Kidney (tissue), 13 donors: ENCODE measurements at regions not wholly inside any gene's neighbourhood (a gene's known extent, or its start where the extent isn't known, plus 50 kb on each side); places are given as distances from the start of the nearest gene placed in this dataset.

Source experiments
- DNase-seq, 5 donors: peaks; one replicate each; pipeline ENCODE4 v3.0.0-alpha.2; 2013 to 2020
- FAIRE-seq: peaks from 2 replicates; lab custom pipeline; 2012; peaks lifted over from hg19 to GRCh38; lab: Jason Lieb, UNC
- H3K27ac ChIP-seq, 2 donors: one replicate each; pipeline ENCODE4 v1.7.0; 2013; ENCODE audit warnings: low read depth in 2 of 2, low read length in 2 of 2, inconsistent platforms in 1 of 2
- H3K27me3 ChIP-seq: one replicate; pipeline ENCODE4 v1.7.1; 2013; ENCODE audit warnings: low read length, inconsistent platforms; ENCODE audit not compliant: control insufficient read depth, insufficient read depth
- H3K36me3 ChIP-seq, 3 donors: one replicate each; pipeline versions ENCODE4 v1.7.0 to v1.7.1; 2013; ENCODE audit warnings: low read length in 3 of 3, control low read depth in 1 of 3, inconsistent platforms in 1 of 3; ENCODE audit not compliant: insufficient read depth in 3 of 3, control insufficient read depth in 2 of 3
- H3K4me1 ChIP-seq, 3 donors: one replicate each; pipeline versions ENCODE4 v1.7.0 to v1.7.1; 2013; ENCODE audit warnings: low read length in 3 of 3, inconsistent platforms in 1 of 3, low read depth in 1 of 3; ENCODE audit not compliant: control insufficient read depth in 2 of 3, insufficient read depth in 2 of 3
- H3K4me3 ChIP-seq, 3 donors: one replicate each; pipeline versions ENCODE4 v1.7.0 to v1.8.1; 2013; ENCODE audit warnings: low read length in 3 of 3, control low read depth in 1 of 3, inconsistent platforms in 1 of 3
- H3K9ac ChIP-seq, 3 donors: one replicate each; pipeline versions ENCODE4 v1.7.0 to v1.7.1; 2013; ENCODE audit warnings: low read length in 3 of 3, control low read depth in 1 of 3, inconsistent platforms in 1 of 3
- H3K9me3 ChIP-seq, 3 donors: one replicate each; pipeline versions ENCODE4 v1.7.0 to v1.7.1; 2013; ENCODE audit warnings: low read length in 3 of 3, control low read depth in 1 of 3, inconsistent platforms in 1 of 3; ENCODE audit not compliant: control insufficient read depth in 2 of 3, insufficient read depth in 1 of 3
- intact Hi-C: fragments of 100-400 bp; cut with DNase I; formaldehyde crosslinking; loops from one replicate; pipeline ENCODE4 v1.11.1; 2022
- TF ChIP-seq, protein P1 (sequence below): IDR thresholded peaks from 3 replicates; pipeline ENCODE4 v1.5.1; 2012; ENCODE audit warnings: mild to moderate bottlenecking, moderate library complexity, borderline replicate concordance; ENCODE audit not compliant: insufficient read depth; ENCODE audit errors: extremely low read depth
- donor health status: control.
- donor health status: control.
- donor health status: control.
- donor health status: control.
- donor health status: control.
- donor health status: DM: yes; HTN: yes; CAD: no.
- donor health status: Normal renal cell carcinoma (clear cell type).

DNA sequence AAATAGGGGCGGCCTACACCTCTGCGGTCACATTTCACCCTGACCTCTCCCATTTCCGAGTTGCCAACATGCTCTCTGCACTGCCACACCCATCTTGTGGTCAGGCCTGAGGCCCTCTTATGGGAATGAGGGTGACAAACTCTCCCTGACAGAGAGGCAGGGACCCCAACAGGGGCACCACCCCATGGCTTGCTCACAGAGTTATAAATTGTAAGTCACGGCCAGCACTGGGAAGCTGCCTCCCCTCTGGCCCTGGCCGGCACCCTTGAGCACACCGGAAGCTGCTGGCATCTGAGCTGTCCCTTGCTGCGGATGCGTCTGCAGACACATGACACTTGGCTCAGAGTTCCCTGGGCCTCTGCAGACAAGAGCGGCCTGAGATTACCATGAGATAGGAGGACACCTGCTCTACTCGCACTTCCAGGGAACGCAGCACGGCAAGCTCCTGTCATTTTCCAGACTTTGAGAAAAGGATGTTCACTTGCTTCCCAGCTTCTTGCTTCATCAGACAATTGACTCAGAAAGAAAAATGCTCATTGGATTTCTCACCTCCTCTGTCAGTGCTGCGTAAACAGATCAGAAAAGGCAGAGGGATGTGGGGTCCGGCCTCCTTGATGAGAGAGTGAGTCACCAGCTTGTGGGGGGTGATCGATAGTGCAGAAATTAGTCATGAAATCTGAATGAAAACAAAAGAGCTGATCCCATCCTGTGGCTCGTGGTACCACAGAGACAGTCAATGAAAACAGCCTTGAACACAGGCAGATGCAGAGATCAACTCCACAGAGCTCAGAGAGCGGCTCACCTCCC, 269.8 kb downstream of the SYK start:
- Histone ChIP-seq H3K36me3 (no peaks in the 10 kb centered on the region), H3K4me1 (no peaks in the 10 kb centered on the region), H3K9me3 (no peaks in the 10 kb centered on the region), H3K9ac (no peak overlapping the region), H3K4me3 (no peak overlapping the region), H3K27ac (no peak overlapping the region), H3K27me3 (no peaks in the 10 kb centered on the region)
- no peak for FAIRE-seq
- intact Hi-C loops, result no loop called here
- TF ChIP-seq, protein P1, sequence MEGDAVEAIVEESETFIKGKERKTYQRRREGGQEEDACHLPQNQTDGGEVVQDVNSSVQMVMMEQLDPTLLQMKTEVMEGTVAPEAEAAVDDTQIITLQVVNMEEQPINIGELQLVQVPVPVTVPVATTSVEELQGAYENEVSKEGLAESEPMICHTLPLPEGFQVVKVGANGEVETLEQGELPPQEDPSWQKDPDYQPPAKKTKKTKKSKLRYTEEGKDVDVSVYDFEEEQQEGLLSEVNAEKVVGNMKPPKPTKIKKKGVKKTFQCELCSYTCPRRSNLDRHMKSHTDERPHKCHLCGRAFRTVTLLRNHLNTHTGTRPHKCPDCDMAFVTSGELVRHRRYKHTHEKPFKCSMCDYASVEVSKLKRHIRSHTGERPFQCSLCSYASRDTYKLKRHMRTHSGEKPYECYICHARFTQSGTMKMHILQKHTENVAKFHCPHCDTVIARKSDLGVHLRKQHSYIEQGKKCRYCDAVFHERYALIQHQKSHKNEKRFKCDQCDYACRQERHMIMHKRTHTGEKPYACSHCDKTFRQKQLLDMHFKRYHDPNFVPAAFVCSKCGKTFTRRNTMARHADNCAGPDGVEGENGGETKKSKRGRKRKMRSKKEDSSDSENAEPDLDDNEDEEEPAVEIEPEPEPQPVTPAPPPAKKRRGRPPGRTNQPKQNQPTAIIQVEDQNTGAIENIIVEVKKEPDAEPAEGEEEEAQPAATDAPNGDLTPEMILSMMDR, result no peak
- DNase-seq, result no peak

DNA sequence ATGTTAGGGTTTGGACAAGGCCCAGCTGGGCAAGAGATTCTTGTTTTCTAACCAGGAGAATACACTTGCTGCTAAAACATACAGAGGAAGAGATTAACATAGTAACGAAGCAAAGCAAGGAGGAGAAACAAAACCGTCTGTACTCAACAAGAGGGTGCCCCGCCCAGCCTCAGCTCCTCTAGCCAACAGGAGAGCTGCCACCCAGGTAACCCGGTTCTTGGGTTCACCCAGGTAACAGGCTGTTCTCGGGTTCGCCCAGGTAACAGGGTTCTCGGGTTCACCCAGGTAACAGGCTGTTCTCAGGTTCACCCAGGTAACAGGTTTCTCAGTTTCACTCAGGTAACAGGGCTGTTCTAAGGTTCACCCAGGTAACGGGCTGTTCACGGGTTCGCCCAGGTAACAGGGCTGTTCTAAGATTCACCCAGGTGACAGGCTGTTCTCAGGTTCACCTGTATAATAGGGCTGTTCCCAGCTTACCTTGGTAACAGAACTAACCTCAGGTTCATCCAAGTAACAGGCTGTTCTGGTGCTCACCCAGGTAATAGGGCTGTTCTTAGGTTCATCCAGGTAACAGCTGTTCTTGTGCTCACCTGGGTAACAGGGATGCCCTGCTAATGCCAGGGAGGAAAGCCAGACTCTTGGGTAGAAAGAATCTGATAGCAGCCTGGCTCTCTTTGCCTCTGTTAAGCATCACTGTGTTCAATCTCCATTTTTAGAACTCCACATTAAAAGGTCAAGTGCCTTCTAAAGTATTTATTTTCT, 271.6 kb downstream of the SYK start:
- TF ChIP-seq, protein P1, result no peak
- Histone ChIP-seq H3K27me3 (no peaks in the 10 kb centered on the region), H3K27ac (no peak overlapping the region), H3K4me3 (no peak overlapping the region), H3K36me3 (no peaks in the 10 kb centered on the region), H3K9ac (no peak overlapping the region), H3K4me1 (peaks cover 0 to 7% (median 6%) of the 10 kb centered on the region in 3 donors), H3K9me3 (no peaks in the 10 kb centered on the region)
- intact Hi-C loops, result no loop called here
- DNase-seq (no peak), FAIRE-seq (no peak)

DNA sequence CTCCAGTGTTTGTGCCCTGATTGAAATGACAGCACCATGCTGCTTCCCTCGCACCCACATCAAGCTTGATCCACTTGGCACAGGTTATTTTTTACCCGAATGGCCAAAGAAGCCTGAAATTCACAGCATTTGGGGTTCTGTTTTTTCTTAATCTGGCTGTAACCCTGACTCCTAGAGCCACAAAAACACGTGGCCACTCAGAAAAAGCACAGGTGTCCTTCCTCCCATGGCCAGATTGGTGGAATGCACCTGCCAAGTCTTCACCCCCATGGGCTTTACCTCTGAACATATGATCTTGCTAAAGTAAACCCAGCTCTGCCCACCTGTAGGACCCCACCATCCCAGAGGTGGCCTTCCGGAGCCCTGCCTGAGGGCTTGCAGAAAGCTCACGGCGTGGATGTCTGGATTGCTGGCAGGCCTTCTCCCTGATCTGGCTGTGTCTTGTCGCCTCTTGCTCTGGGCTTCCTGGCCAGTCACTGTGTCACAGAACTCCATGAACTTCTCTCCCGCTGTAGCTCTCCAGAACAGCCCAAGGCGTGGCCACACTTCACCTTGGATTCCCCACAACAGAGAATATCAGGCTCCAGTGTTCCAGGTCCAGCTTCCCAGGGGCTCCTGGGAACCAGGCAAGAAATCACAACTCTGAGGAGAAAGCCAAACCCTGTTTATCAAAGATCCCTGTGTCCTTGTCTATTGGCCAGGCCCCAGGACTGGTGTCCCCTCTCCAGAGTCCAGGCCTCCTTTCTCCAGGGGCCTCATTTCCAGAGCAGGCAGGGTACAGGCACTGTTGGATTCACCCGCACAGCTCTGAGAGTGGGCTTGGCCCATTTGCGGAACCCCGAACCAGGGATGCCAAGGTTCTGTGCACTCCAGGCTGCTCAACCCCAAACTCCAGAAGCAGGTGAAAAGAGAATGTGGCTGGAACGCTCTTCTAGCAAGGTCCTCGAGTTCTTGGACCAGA, 272.5 kb downstream of the SYK start:
- Histone ChIP-seq H3K27ac (no peak overlapping the region), H3K9me3 (no peaks in the 10 kb centered on the region), H3K27me3 (no peaks in the 10 kb centered on the region), H3K9ac (no peak overlapping the region), H3K36me3 (no peaks in the 10 kb centered on the region), H3K4me1 (peaks cover 0 to 10% (median 10%) of the 10 kb centered on the region in 3 donors), H3K4me3 (no peak overlapping the region)
- FAIRE-seq (no peak), DNase-seq (no peak)
- intact Hi-C loops, result no loop called here
- TF ChIP-seq, protein P1, result no peak
